DMS79 treated with DMSO at 0.1 percent for 48 hours (cell line): ENCODE measurements at regions not wholly inside any gene's neighbourhood (a gene's known extent, or its start where the extent isn't known, plus 50 kb on each side); places are given as distances from the start of the nearest gene placed in this dataset.

Source experiments
- DNase-seq: peaks from one replicate; lab custom pipeline; 2025; lab: John Stamatoyannopoulos, UW

- DNase-seq = no peak
Observed at GRCh38 chr3:187822402-187822801, 77.1 kb upstream of the BCL6 start.

GRCh38 chr3:187823746-187824145, 78.5 kb upstream of the BCL6 start:
- DNase-seq = no peak

GRCh38 chr3:187827723-187828122, 82.5 kb upstream of the BCL6 start:
- no peak for DNase-seq

- no peak for DNase-seq
Observed at GRCh38 chr3:187828579-187829452, 83.5 kb upstream of the BCL6 start.

GRCh38 chr3:187830181-187830580, 84.9 kb upstream of the BCL6 start:
- DNase-seq = no peak

GRCh38 chr3:187831125-187832051, 86.1 kb upstream of the BCL6 start:
- DNase-seq = no peak

GRCh38 chr3:187832202-187832601, 86.9 kb upstream of the BCL6 start:
- no peak for DNase-seq

- no peak for DNase-seq
Observed at GRCh38 chr3:187833375-187833774, 88.1 kb upstream of the BCL6 start.

GRCh38 chr3:187833799-187834578, 88.7 kb upstream of the BCL6 start:
- no peak for DNase-seq

- DNase-seq = no peak
Observed at GRCh38 chr3:187836823-187837770, 91.8 kb upstream of the BCL6 start.

- no peak for DNase-seq
Observed at GRCh38 chr3:187838016-187838540, 92.8 kb upstream of the BCL6 start.

- no peak for DNase-seq
Observed at GRCh38 chr3:187839422-187839821, 94.2 kb upstream of the BCL6 start.

- DNase-seq = no peak
Observed at GRCh38 chr3:187840856-187841255, 95.6 kb upstream of the BCL6 start.

- DNase-seq = no peak
Observed at GRCh38 chr3:187841560-187841959, 96.3 kb upstream of the BCL6 start.

GRCh38 chr3:187843654-187844053, 98.4 kb upstream of the BCL6 start:
- no peak for DNase-seq

GRCh38 chr3:187844708-187845107, 99.4 kb upstream of the BCL6 start:
- no peak for DNase-seq

- DNase-seq = no peak
Observed at GRCh38 chr3:187845826-187846225, 100.6 kb upstream of the BCL6 start.

- no peak for DNase-seq
Observed at GRCh38 chr3:187848401-187848800, 103.1 kb upstream of the BCL6 start.

GRCh38 chr3:187849016-187849654, 103.9 kb upstream of the BCL6 start:
- DNase-seq = no peak

- DNase-seq = no peak
Observed at GRCh38 chr3:187850258-187850921, 105.1 kb upstream of the BCL6 start.
